ENCODE measurements at regions not wholly inside any gene's neighbourhood (a gene's known extent, or its start where the extent isn't known, plus 50 kb on each side); places are given as distances from the start of the nearest gene placed in this dataset.

DNA sequence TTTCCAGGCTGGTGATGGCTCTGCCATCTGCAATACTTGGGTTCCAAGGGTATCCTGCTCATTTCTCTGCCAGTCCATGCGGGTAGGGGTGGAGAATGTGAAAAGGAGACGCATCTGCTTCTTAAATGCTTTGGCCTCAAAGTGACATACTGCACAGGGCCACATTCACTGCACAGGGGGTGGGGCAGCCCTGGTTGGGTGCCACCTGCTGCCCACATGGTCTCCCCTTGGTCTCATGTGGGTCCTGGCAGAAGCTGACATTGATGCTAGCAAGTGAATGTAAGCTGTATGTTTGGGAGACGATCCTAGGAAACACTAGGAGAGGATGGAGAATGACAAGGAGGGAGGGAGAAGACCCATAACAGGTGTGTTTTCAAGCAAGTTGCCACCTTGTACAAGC is 140.9 kb downstream of the EDN3 start:
- ChIA-PET CTCF (no interaction called here), POLR2A (no interaction called here)
- no peaks in the 10 kb centered on the region for H3K36me3 ChIP-seq (ENCODE audit: control insufficient read depth in 2 of 2, extremely low read depth in 1 of 2, insufficient read depth in 2 of 2, low read length in 2 of 2)
- DNase-seq (ENCODE audit: low read depth, low spot score), result no peak
- H3K27ac ChIP-seq (ENCODE audit: insufficient read depth, low read depth, low read length), result no peak overlapping the region
- H3K4me1 ChIP-seq (ENCODE audit: control insufficient read depth, extremely low read depth, insufficient read depth, low read length), result no peaks in the 10 kb centered on the region
- dilution Hi-C loops (cut with MboI; ENCODE audit: extremely low pct_ligation_motif_present, low sequenced_read_pairs), result no loop called here
- BruUV-seq (replicated peaks), result no TSS peak
- H3K4me2 ChIP-seq (ENCODE audit: insufficient read depth, low read length), result no peak overlapping the region
- H3K4me3 ChIP-seq (replicated peaks in 1 of 3; ENCODE audit: insufficient read depth in 1 of 3, low read depth in 1 of 3, low read length in 3 of 3), result no peak overlapping the region
- no peak for TF ChIP-seq POLR2AphosphoS5 (IDR thresholded peaks at IDR 0.05; ENCODE audit: insufficient read depth, low read depth, low read length)
- no peak for TF ChIP-seq EZH2 (IDR thresholded peaks at IDR 0.05; ENCODE audit: borderline replicate concordance, low read depth, low read length, severe bottlenecking)
- TF ChIP-seq MAX (IDR thresholded peaks at IDR 0.05; ENCODE audit: insufficient read depth, insufficient read length), result no peak
- TF ChIP-seq GATA2 (IDR thresholded peaks at IDR 0.05; ENCODE audit: insufficient read depth, insufficient read length, low read depth, low read length), result no peak
- TF ChIP-seq, protein P1, sequence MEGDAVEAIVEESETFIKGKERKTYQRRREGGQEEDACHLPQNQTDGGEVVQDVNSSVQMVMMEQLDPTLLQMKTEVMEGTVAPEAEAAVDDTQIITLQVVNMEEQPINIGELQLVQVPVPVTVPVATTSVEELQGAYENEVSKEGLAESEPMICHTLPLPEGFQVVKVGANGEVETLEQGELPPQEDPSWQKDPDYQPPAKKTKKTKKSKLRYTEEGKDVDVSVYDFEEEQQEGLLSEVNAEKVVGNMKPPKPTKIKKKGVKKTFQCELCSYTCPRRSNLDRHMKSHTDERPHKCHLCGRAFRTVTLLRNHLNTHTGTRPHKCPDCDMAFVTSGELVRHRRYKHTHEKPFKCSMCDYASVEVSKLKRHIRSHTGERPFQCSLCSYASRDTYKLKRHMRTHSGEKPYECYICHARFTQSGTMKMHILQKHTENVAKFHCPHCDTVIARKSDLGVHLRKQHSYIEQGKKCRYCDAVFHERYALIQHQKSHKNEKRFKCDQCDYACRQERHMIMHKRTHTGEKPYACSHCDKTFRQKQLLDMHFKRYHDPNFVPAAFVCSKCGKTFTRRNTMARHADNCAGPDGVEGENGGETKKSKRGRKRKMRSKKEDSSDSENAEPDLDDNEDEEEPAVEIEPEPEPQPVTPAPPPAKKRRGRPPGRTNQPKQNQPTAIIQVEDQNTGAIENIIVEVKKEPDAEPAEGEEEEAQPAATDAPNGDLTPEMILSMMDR (IDR thresholded peaks at IDR 0.05; ENCODE audit: extremely low read depth in 1 of 2, insufficient read depth in 1 of 2, low read depth in 1 of 2, low read length in 2 of 2), result no peak
- TF ChIP-seq JUN (IDR thresholded peaks at IDR 0.05; ENCODE audit: borderline replicate concordance, insufficient read depth, insufficient read length, low read depth), result no peak
- TF ChIP-seq POLR2A (IDR thresholded peaks at IDR 0.05; ENCODE audit: low read depth, low read length), result no peak
- TF ChIP-seq MYC (IDR thresholded peaks at IDR 0.05; ENCODE audit: low read depth, low read length), result no peak
- TF ChIP-seq FOS (IDR thresholded peaks at IDR 0.05; ENCODE audit: borderline replicate concordance, insufficient read depth, low read length), result no peak
- H3K9me3 ChIP-seq (replicated peaks; ENCODE audit: control insufficient read depth, insufficient read depth, low read length), result no peaks in the 10 kb centered on the region
- H3K9me1 ChIP-seq (replicated peaks; ENCODE audit: control insufficient read depth, extremely low read depth, insufficient read depth, low read length), result no peaks in the 10 kb centered on the region
- intact Hi-C loops (cut with micrococcal nuclease), result no loop called here
- H2AFZ ChIP-seq (ENCODE audit: low read depth, low read length), result no peak overlapping the region
- H3K79me2 ChIP-seq (ENCODE audit: control insufficient read depth, insufficient read depth, low read length), result no peaks in the 10 kb centered on the region
- FAIRE-seq, result no peak
- no peaks in the 10 kb centered on the region for H4K20me1 ChIP-seq (replicated peaks; ENCODE audit: control insufficient read depth, extremely low read depth, insufficient read depth, low read length)
- no peak overlapping the region for H3K9ac ChIP-seq (replicated peaks; ENCODE audit: extremely low read depth, insufficient read depth, low read length)
- no peaks in the 10 kb centered on the region for H3K27me3 ChIP-seq (ENCODE audit: control insufficient read depth in 2 of 2, insufficient read depth in 2 of 2, low read length in 2 of 2)

Data from endothelial cell of umbilical vein (primary cell).